D721Med (cell line): ENCODE measurements at regions not wholly inside any gene's neighbourhood (a gene's known extent, or its start where the extent isn't known, plus 50 kb on each side); places are given as distances from the start of the nearest gene placed in this dataset.
"Not testable (repeated sequence)": the region's sequence is repeated elsewhere in the genome, so short reads cannot be mapped to it uniquely, and the experiment has no call there.

Experiments used
- DNase-seq: peaks from one replicate; pipeline ENCODE4 v3.0.0; 2011; ENCODE audit warnings: low spot score; ENCODE audit not compliant: insufficient read length
- FAIRE-seq: peaks from 2 replicates; lab custom pipeline; 2011; peaks lifted over from hg19 to GRCh38; lab: Jason Lieb, UNC

- not testable (repeated sequence) for FAIRE-seq, DNase-seq
These were observed 182.8 kb downstream of the TRIM43 start for GRCh38 chr2:95774322-95775192.

- FAIRE-seq, DNase-seq: not testable (repeated sequence)
These were observed 183.4 kb downstream of the TRIM43 start for GRCh38 chr2:95775193-95775531.
